ENCODE measurements at regions not wholly inside any gene's neighbourhood (a gene's known extent, or its start where the extent isn't known, plus 50 kb on each side); places are given as distances from the start of the nearest gene placed in this dataset.

DNA sequence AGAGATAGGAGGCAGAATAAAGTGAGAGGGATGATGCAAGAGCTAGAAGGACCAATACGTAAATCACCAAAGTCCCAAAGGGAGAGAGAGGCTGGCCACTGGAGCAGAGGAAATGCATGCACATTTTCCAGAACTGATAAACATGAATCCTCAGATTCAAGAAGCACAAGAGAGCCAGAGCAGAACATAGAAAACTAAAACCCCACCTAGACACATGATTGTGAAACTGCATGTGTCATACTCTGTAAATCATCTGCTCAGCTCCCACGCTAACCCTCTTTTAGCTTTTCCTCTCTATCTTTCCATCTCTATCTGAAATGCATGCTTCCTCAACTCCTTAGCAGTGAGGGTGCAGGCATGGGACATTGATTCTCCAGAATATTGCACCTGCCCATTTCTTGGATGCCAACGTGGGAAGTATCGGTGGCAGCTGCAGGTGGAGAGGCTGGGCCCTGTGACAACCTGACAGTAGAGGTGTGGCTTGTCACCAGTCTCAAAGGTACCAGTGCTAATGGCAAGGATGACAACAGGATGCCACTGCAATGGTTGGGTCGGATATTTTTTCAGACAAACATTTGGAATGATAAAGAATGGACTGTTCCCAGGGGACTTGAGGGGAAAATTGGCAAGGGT is 89.3 kb upstream of the OTOS start:
- in situ Hi-C loops (cut with MboI): loop anchor here (5.0 kb wide), 1 partner anchor 208 kb away; the partner anchor contains the start of gene GPC1
- Histone ChIP-seq H3K4me2 (ENCODE audit: unreplicated experiment) (no peak overlapping the region), H3K9me3 (ENCODE audit: low read depth) (no peaks in the 10 kb centered on the region), H3K79me2 (ENCODE audit: insufficient read depth) (no peaks in the 10 kb centered on the region), H4K20me1 (ENCODE audit: insufficient read depth) (no peaks in the 10 kb centered on the region), H3K9ac (no peak overlapping the region), H3F3A (ENCODE audit: insufficient read depth) (no peaks in the 10 kb centered on the region), H3K36me3 (ENCODE audit: low read depth) (no peaks in the 10 kb centered on the region), H3K4me3 (no peak overlapping the region), H3K4me1 (ENCODE audit: insufficient read depth) (peaks cover 5% of the 10 kb centered on the region; the same call in 1 of the 2 replicates), H2AFZ (no peak overlapping the region), H3K27me3 (replicated peaks; ENCODE audit: insufficient read depth) (no peaks in the 10 kb centered on the region), H3K27ac (no peak overlapping the region), H3K9me2 (ENCODE audit: insufficient read depth) (no peaks in the 10 kb centered on the region)
- DNase-seq: peak; percentile 54
- WGBS, 2 experiments (ENCODE audit: low coverage in 1 of 2, low lambda C conversion rate in 2 of 2, missing lambda C conversion rate in 2 of 2): 63 to 66% methylated on average over 5 of the region's 5 CpGs
- TF ChIP-seq EZH2phosphoT487 (IDR thresholded peaks at IDR 0.05; ENCODE audit: insufficient read depth, low read depth) (no peak), EZH2 (IDR thresholded peaks at IDR 0.05; ENCODE audit: insufficient read depth, poor library complexity, severe bottlenecking) (no peak)

DNA sequence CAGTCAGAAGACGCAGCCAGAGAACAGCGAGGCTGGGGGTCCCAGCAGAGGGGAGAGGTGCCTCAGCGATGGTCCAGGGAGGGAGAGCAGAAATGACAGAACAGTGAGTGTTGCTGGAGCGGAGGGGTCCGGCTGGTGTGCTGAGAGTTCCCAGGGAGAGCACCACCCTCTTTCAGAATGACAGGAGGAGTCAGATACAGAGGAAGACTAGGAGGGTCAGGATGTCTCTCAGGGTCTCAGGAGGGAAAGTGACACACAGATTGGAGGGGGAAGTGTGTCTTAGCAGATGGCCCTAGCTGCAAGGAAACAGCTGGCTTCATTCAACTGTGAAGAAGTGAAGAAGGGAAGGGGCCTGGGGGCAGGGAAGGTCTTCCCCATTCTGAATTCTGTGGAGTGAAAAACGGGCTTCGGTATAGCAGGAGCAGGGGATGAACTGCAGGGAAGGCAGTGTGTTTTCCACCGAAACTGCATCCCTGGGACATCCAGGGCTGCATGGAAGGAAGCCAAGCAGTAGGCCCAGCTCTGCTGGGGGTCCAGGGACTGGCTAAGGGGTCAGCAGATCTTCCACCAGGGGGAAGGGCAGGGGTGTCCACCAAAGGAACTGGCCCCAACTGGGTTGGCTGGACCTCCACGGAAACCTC is 90.0 kb upstream of the OTOS start:
- Histone ChIP-seq H2AFZ (no peak overlapping the region), H3K9me3 (ENCODE audit: low read depth) (no peaks in the 10 kb centered on the region), H3K27me3 (replicated peaks; ENCODE audit: insufficient read depth) (no peaks in the 10 kb centered on the region), H3K27ac (no peak overlapping the region), H3F3A (ENCODE audit: insufficient read depth) (no peaks in the 10 kb centered on the region), H3K79me2 (ENCODE audit: insufficient read depth) (no peaks in the 10 kb centered on the region), H3K4me1 (ENCODE audit: insufficient read depth) (no peaks in the 10 kb centered on the region), H3K4me3 (no peak overlapping the region), H4K20me1 (ENCODE audit: insufficient read depth) (no peaks in the 10 kb centered on the region), H3K9ac (no peak overlapping the region), H3K9me2 (ENCODE audit: insufficient read depth) (no peaks in the 10 kb centered on the region), H3K4me2 (ENCODE audit: unreplicated experiment) (no peak overlapping the region), H3K36me3 (ENCODE audit: low read depth) (no peaks in the 10 kb centered on the region)
- 44 to 63% methylated on average over 9 of the region's 9 CpGs for WGBS, 2 experiments (ENCODE audit: low coverage in 1 of 2, low lambda C conversion rate in 2 of 2, missing lambda C conversion rate in 2 of 2)
- in situ Hi-C loops (cut with MboI): loop anchor here (5.0 kb wide), 1 partner anchor 207 kb away; the partner anchor contains the start of gene GPC1
- TF ChIP-seq EZH2 (IDR thresholded peaks at IDR 0.05; ENCODE audit: insufficient read depth, poor library complexity, severe bottlenecking) (no peak), EZH2phosphoT487 (IDR thresholded peaks at IDR 0.05; ENCODE audit: insufficient read depth, low read depth) (no peak)
- DNase-seq: no peak

DNA sequence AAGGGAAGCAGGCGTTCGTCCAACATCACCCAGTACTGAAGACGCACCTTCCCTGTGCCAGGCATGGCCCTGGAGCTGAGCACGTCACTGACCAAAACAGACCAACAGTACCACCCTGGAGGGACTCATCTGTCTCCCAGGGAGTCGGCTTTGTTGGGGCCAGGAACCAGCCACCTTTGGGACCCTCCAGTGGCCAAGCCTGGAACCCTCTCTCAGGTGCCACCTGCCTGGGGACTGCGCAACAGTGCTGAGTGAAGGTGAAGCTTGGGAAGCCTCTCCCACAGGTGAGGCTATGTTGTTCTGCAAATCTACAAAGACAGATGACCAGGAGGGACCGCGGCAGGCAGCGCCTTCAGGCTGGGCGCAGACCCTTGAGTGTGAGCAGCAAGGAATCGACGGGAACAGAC is 91.4 kb upstream of the OTOS start:
- TF ChIP-seq EZH2phosphoT487 (IDR thresholded peaks at IDR 0.05; ENCODE audit: insufficient read depth, low read depth) (no peak), EZH2 (IDR thresholded peaks at IDR 0.05; ENCODE audit: insufficient read depth, poor library complexity, severe bottlenecking) (no peak)
- no peak overlapping the region for H3K9ac ChIP-seq
- H4K20me1 ChIP-seq (ENCODE audit: insufficient read depth): no peaks in the 10 kb centered on the region
- no peaks in the 10 kb centered on the region for H3K27me3 ChIP-seq (replicated peaks; ENCODE audit: insufficient read depth)
- H3K9me2 ChIP-seq (ENCODE audit: insufficient read depth): no peaks in the 10 kb centered on the region
- no peaks in the 10 kb centered on the region for H3K4me1 ChIP-seq (ENCODE audit: insufficient read depth)
- no peaks in the 10 kb centered on the region for H3K9me3 ChIP-seq (ENCODE audit: low read depth)
- no peak overlapping the region for H3K27ac ChIP-seq
- no peaks in the 10 kb centered on the region for H3F3A ChIP-seq (ENCODE audit: insufficient read depth)
- H2AFZ ChIP-seq: no peak overlapping the region
- H3K4me3 ChIP-seq: no peak overlapping the region
- in situ Hi-C loops (cut with MboI): loop anchor here (5.0 kb wide), 1 partner anchor 205 kb away; the partner anchor contains the start of gene GPC1
- no peak overlapping the region for H3K4me2 ChIP-seq (ENCODE audit: unreplicated experiment)
- no peak for DNase-seq
- H3K36me3 ChIP-seq (ENCODE audit: low read depth): no peaks in the 10 kb centered on the region
- no peaks in the 10 kb centered on the region for H3K79me2 ChIP-seq (ENCODE audit: insufficient read depth)
- 73 to 83% methylated on average over 12 of the region's 12 CpGs for WGBS, 2 experiments (ENCODE audit: low coverage in 1 of 2, low lambda C conversion rate in 2 of 2, missing lambda C conversion rate in 2 of 2)

DNA sequence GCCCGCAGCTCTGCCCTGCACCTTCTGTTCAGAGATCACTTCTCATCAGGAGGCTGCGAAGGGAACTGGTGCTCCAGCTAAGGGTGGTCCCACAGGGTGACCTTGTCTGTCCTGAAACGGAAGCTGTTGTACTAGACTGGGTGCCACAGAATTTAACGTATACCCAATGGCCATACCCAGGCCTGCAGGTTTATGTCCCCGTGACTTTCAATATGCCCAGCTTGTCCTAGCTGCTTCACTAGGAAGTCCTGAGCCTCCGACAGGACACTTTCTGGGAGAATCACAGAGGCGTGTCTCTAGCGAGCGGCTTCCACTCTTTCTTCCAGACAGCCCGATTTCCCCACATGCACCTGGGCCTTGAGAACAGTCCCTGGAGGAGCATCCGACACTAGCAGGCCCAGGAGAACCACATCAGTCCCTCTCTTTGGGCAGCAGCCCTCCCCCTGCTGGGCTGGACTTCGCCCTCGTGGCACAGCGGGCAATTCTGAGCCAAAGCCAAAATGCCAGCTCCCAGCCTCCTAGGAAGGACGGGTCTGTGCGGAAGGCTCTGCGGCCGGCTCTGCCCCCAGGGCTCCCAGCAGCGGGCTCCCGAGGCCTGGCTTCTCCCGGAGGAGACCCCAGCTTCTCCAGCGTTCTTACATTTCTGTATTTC is 91.9 kb upstream of the OTOS start:
- TF ChIP-seq EZH2 (IDR thresholded peaks at IDR 0.05; ENCODE audit: insufficient read depth, poor library complexity, severe bottlenecking) (no peak), EZH2phosphoT487 (IDR thresholded peaks at IDR 0.05; ENCODE audit: insufficient read depth, low read depth) (no peak)
- no peaks in the 10 kb centered on the region for H3K9me3 ChIP-seq (ENCODE audit: low read depth)
- H3K27ac ChIP-seq: no peak overlapping the region
- no peaks in the 10 kb centered on the region for H3K79me2 ChIP-seq (ENCODE audit: insufficient read depth)
- no peaks in the 10 kb centered on the region for H4K20me1 ChIP-seq (ENCODE audit: insufficient read depth)
- H2AFZ ChIP-seq: no peak overlapping the region
- no peak overlapping the region for H3K4me3 ChIP-seq
- H3K9ac ChIP-seq: no peak overlapping the region
- no peaks in the 10 kb centered on the region for H3K9me2 ChIP-seq (ENCODE audit: insufficient read depth)
- 63 to 65% methylated on average over 22 of the region's 22 CpGs for WGBS, 2 experiments (ENCODE audit: low coverage in 1 of 2, low lambda C conversion rate in 2 of 2, missing lambda C conversion rate in 2 of 2)
- H3K36me3 ChIP-seq (ENCODE audit: low read depth): no peaks in the 10 kb centered on the region
- in situ Hi-C loops (cut with MboI): loop anchor here (5.0 kb wide), 1 partner anchor 205 kb away; the partner anchor contains the start of gene GPC1
- no peaks in the 10 kb centered on the region for H3K27me3 ChIP-seq (replicated peaks; ENCODE audit: insufficient read depth)
- H3K4me1 ChIP-seq (ENCODE audit: insufficient read depth): no peaks in the 10 kb centered on the region
- no peak overlapping the region for H3K4me2 ChIP-seq (ENCODE audit: unreplicated experiment)
- H3F3A ChIP-seq (ENCODE audit: insufficient read depth): no peaks in the 10 kb centered on the region
- DNase-seq: no peak

All from GM23248 (cell line).